Neural cell (in vitro differentiated cells): ENCODE measurements at regions not wholly inside any gene's neighbourhood (a gene's known extent, or its start where the extent isn't known, plus 50 kb on each side); places are given as distances from the start of the nearest gene placed in this dataset.

Experiments used
- H2AFZ ChIP-seq: fragments of 200-600, 300-800 bp; sonication (generic), shearing (Covaris generic); 2 replicates; pipeline ENCODE4 v1.6.0; 2014; ENCODE audit warnings: low read depth, mild to moderate bottlenecking, antibody characterized with exemption, low read length, moderate library complexity
- H3F3A ChIP-seq: fragments of 200-600 bp; shearing (Covaris generic); 2 replicates; pipeline ENCODE4 v1.6.1; 2016; ENCODE audit warnings: mild to moderate bottlenecking, moderate library complexity, mixed read lengths, antibody characterized with exemption, low read length; ENCODE audit not compliant: insufficient read depth, poor library complexity, severe bottlenecking
- H3K27ac ChIP-seq: fragments of 200-600, 300-800 bp; sonication (generic), shearing (Covaris generic); 2 replicates; pipeline ENCODE4 v1.5.1; 2014; ENCODE audit warnings: mild to moderate bottlenecking, low read length, moderate library complexity
- H3K27me3 ChIP-seq: fragments of 300-800, 200-600 bp; sonication (generic), shearing (Covaris generic); 2 replicates; pipeline ENCODE4 v1.6.0; 2014; ENCODE audit warnings: mild to moderate bottlenecking, low read depth, low read length, moderate library complexity; ENCODE audit not compliant: insufficient read depth
- H3K36me3 ChIP-seq: fragments of 300-800, 200-600 bp; sonication (generic), shearing (Covaris generic); 2 replicates; pipeline ENCODE4 v1.5.1; 2014; ENCODE audit warnings: mild to moderate bottlenecking, antibody characterized with exemption, low read length, moderate library complexity; ENCODE audit not compliant: insufficient read depth
- H3K4me2 ChIP-seq: fragments of 300-800, 200-600 bp; sonication (generic), shearing (Covaris generic); 2 replicates; pipeline ENCODE4 v1.6.0; 2014; ENCODE audit warnings: mild to moderate bottlenecking, low read length
- H3K4me3 ChIP-seq: fragments of 300-800, 200-600 bp; sonication (generic), shearing (Covaris generic); 2 replicates; pipeline ENCODE4 v1.5.1; 2014; ENCODE audit warnings: mild to moderate bottlenecking, low read length, moderate library complexity
- H3K79me2 ChIP-seq: fragments of 200-600 bp; shearing (Covaris generic); replicated peaks from 2 replicates; pipeline ENCODE4 v1.6.0; 2014; ENCODE audit warnings: mild to moderate bottlenecking, low read length, moderate library complexity; ENCODE audit not compliant: insufficient read depth
- H3K9ac ChIP-seq: fragments of 300-800, 200-600 bp; sonication (generic), shearing (Covaris generic); 2 replicates; pipeline ENCODE4 v1.6.1; 2016; ENCODE audit warnings: mild to moderate bottlenecking, low read length, mixed read lengths
- H3K9me2 ChIP-seq: fragments of 200-600 bp; shearing (Covaris generic); 2 replicates; pipeline ENCODE4 v1.6.1; 2016; ENCODE audit warnings: mild to moderate bottlenecking, low read length, mixed read lengths; ENCODE audit not compliant: insufficient read depth
- H3K9me3 ChIP-seq: fragments of 200-600, 300-800 bp; sonication (generic), shearing (Covaris generic); 2 replicates; pipeline ENCODE4 v1.6.1; 2016; ENCODE audit warnings: mild to moderate bottlenecking, mixed run types, low read length, moderate library complexity, mixed read lengths
- H4K20me1 ChIP-seq: fragments of 200-600 bp; shearing (Covaris generic); 2 replicates; pipeline ENCODE4 v1.6.1; 2016; ENCODE audit warnings: mild to moderate bottlenecking, mixed run types; ENCODE audit not compliant: insufficient read depth
- CTCF ChIP-seq: fragments of 450-650 bp; IDR thresholded peaks from 2 replicates; pipeline ENCODE4 v1.5.1; 2014; ENCODE audit warnings: antibody characterized with exemption, mild to moderate bottlenecking, moderate library complexity; ENCODE audit not compliant: poor library complexity, severe bottlenecking
- EP300 ChIP-seq: fragments of 450-650 bp; conservative IDR thresholded peaks from 2 replicates; pipeline ENCODE4 v1.6.1; 2014; ENCODE audit warnings: antibody characterized with exemption, mild to moderate bottlenecking, moderate library complexity; ENCODE audit not compliant: poor library complexity, severe bottlenecking
- EZH2 ChIP-seq: fragments of 200-600, 300-800 bp; shearing (Covaris generic), sonication (generic); IDR thresholded peaks from 2 replicates; pipeline ENCODE4 v1.6.1; 2014; ENCODE audit warnings: antibody characterized with exemption, low read length, borderline replicate concordance, mild to moderate bottlenecking; ENCODE audit not compliant: insufficient read depth, poor library complexity, severe bottlenecking
- MXI1 ChIP-seq: fragments of 450-650 bp; conservative IDR thresholded peaks from 2 replicates; pipeline ENCODE4 v1.6.1; 2014; ENCODE audit warnings: antibody characterized with exemption, mild to moderate bottlenecking; ENCODE audit not compliant: poor library complexity, severe bottlenecking
- POLR2AphosphoS5 ChIP-seq: IDR thresholded peaks from 2 replicates; pipeline ENCODE4 v1.6.1; 2012
- RAD21 ChIP-seq: fragments of 450-650 bp; conservative IDR thresholded peaks from 2 replicates; pipeline ENCODE4 v1.6.1; 2014; ENCODE audit warnings: antibody characterized with exemption, mild to moderate bottlenecking, moderate library complexity
- REST ChIP-seq: IDR thresholded peaks from 2 replicates; pipeline ENCODE4 v1.6.1; 2012; ENCODE audit warnings: borderline replicate concordance
- SMC3 ChIP-seq: fragments of 450-650 bp; conservative IDR thresholded peaks from 2 replicates; pipeline ENCODE4 v1.6.1; 2014; ENCODE audit warnings: antibody characterized with exemption, mild to moderate bottlenecking, moderate library complexity; ENCODE audit not compliant: poor library complexity
- TAF1 ChIP-seq: IDR thresholded peaks from 2 replicates; pipeline ENCODE4 v1.6.1; 2012; ENCODE audit warnings: low read depth

GRCh38 chr6:147744012-147744411, 235.5 kb downstream of the SAMD5 start:
- H3F3A ChIP-seq: no peaks in the 10 kb centered on the region
- no peak for TF ChIP-seq REST
- TF ChIP-seq RAD21: no peak
- TF ChIP-seq MXI1: no peak
- no peak for TF ChIP-seq TAF1
- no peak for TF ChIP-seq SMC3
- no peak for TF ChIP-seq POLR2AphosphoS5
- TF ChIP-seq EP300: no peak
- no peak for TF ChIP-seq EZH2
- TF ChIP-seq CTCF: no peak
- H4K20me1 ChIP-seq: no peaks in the 10 kb centered on the region
- H3K27me3 ChIP-seq: no peaks in the 10 kb centered on the region
- H3K4me2 ChIP-seq: no peak overlapping the region
- H3K36me3 ChIP-seq: no peaks in the 10 kb centered on the region
- H3K9ac ChIP-seq: no peak overlapping the region
- no peaks in the 10 kb centered on the region for H3K9me2 ChIP-seq
- H3K27ac ChIP-seq: no peak overlapping the region
- H2AFZ ChIP-seq: no peak overlapping the region
- no peaks in the 10 kb centered on the region for H3K9me3 ChIP-seq
- no peaks in the 10 kb centered on the region for H3K79me2 ChIP-seq
- H3K4me3 ChIP-seq: no peak overlapping the region

GRCh38 chr6:147749331-147749730, 240.8 kb downstream of the SAMD5 start:
- no peak overlapping the region for H3K4me2 ChIP-seq
- H3K9ac ChIP-seq: no peak overlapping the region
- no peaks in the 10 kb centered on the region for H3K9me3 ChIP-seq
- H3K79me2 ChIP-seq: no peaks in the 10 kb centered on the region
- H3K27me3 ChIP-seq: no peaks in the 10 kb centered on the region
- no peak overlapping the region for H3K4me3 ChIP-seq
- no peaks in the 10 kb centered on the region for H3K9me2 ChIP-seq
- no peak overlapping the region for H3K27ac ChIP-seq
- no peaks in the 10 kb centered on the region for H4K20me1 ChIP-seq
- TF ChIP-seq EP300 (no peak), SMC3 (no peak), TAF1 (no peak)
- H3K36me3 ChIP-seq: no peaks in the 10 kb centered on the region
- no peaks in the 10 kb centered on the region for H3F3A ChIP-seq
- no peak overlapping the region for H2AFZ ChIP-seq

GRCh38 chr6:147750413-147750812, 241.9 kb downstream of the SAMD5 start:
- no peak overlapping the region for H3K4me3 ChIP-seq
- no peak overlapping the region for H3K4me2 ChIP-seq
- H3K79me2 ChIP-seq: no peaks in the 10 kb centered on the region
- no peaks in the 10 kb centered on the region for H3K36me3 ChIP-seq
- no peak for TF ChIP-seq SMC3
- TF ChIP-seq RAD21: no peak
- no peak for TF ChIP-seq EZH2
- TF ChIP-seq EP300: no peak
- TF ChIP-seq TAF1: no peak
- no peak for TF ChIP-seq POLR2AphosphoS5
- TF ChIP-seq CTCF: no peak
- no peak for TF ChIP-seq REST
- TF ChIP-seq MXI1: no peak
- no peaks in the 10 kb centered on the region for H3F3A ChIP-seq
- H3K27ac ChIP-seq: no peak overlapping the region
- no peak overlapping the region for H3K9ac ChIP-seq
- no peaks in the 10 kb centered on the region for H3K27me3 ChIP-seq
- H4K20me1 ChIP-seq: no peaks in the 10 kb centered on the region
- no peaks in the 10 kb centered on the region for H3K9me2 ChIP-seq
- H3K9me3 ChIP-seq: no peaks in the 10 kb centered on the region
- H2AFZ ChIP-seq: no peak overlapping the region
